DMS114 treated with DMSO at 0.1 percent for 48 hours (cell line): ENCODE measurements at regions not wholly inside any gene's neighbourhood (a gene's known extent, or its start where the extent isn't known, plus 50 kb on each side); places are given as distances from the start of the nearest gene placed in this dataset.

ENCODE experiments used
- DNase-seq: peaks from one replicate; lab custom pipeline; 2025; ENCODE audit not compliant: unreplicated experiment; lab: John Stamatoyannopoulos, UW

DNA sequence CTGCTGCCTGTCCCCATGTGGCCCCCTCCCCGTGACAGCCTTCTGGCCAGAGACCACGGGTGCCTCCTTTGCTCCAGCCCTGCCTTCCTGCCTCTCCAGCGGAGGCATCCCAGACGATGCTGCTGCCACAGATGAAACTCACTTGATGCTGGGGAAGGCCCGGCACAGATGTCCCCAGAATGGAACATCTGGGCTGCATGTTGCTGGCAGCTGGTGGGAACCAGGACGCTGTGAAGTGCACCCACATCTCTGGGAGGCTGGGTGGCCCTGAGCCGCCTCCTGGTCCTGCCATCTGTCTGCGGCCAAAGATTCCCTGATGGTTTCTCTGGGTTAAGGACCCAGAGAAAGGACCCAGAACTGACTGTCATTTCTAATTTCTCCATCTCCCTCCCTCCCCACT lies 51.9 kb upstream of the PTPRS start:
- no peak for DNase-seq

DNA sequence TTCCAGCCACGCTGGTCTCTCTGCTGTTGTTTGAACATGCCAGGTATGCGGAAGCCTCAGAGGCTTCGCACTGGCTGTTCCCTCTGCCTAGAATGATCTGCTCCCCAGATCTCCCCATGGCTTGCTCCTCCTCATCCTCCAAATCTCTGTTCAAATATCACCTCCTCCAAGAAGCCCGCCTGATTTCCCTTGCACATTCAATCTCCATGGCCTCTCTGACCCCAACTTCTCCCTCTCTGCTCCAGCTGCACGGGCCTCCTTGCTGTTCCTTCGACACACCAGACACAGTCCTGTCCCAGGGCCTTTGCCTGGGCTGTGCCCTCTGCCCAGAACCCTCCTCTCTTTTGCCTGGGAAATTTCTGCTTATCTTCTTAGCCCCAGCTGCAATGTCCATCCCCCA lies 52.5 kb upstream of the PTPRS start:
- DNase-seq = no peak

DNA sequence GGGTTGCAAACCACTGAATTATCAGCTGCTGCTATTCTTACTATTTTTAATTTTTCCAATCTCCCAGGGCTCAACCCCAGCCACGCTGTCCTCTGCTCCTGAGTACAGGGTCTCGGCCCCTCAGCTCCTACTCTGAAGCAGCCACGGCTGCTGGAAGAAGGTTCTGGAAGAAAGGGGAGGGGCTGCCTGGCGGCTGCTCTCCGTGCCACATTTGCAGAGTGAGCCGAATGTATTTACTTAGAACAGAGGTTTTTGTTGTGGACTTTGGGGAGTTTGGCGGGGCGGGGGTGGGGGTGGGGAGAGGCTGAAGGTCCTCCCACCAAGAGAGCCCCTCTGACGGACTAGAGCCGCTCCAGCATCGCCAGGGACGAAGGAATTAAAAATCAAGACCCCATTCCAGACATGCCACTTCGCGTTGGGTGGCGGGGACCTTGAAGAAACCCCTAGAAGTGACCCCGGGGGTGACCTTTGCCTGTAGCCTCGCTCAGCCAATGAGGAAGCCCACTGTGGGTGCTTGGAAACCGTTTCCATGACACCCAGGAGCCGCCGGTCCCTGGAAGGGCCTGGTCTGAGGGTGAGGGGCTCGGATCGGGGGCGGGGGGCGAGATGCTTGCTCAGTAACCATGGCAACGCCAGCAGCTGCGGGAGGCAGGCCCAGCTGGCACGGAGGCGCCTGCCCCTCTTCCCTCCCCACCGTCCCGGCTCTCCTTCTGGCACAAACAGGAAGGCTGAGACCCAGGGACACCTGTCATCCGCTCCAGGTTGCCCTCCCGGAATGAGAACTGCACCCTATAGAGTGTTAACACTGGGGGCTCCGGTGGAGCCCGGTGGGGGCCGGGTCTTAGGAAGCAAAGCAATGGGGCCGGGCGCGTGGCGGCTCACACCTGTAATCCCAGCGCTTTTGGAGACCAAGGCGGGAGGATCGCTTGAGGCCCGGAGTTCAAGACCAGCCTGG lies 54.2 kb upstream of the PTPRS start:
- DNase-seq = no peak

DNA sequence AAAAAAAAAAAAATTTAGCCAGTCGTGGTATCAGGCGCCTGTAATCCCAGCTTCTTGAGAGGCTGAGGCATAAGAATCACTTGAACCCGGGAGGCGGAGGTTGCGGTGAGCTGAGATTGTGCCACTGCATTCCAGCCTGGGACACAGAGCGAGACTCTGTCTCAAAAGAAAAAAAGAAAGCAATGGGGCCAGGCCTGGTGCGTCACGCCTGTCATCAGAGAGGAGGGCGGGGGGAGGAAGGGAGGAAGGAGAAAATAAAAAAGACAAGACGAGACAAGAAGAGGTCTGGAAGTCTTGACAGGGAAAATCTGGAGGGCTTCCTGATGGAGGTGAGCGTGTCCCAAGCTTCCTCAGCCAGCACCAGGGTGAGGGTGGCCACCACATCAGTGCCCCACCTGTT lies 54.9 kb upstream of the PTPRS start:
- no peak for DNase-seq

DNA sequence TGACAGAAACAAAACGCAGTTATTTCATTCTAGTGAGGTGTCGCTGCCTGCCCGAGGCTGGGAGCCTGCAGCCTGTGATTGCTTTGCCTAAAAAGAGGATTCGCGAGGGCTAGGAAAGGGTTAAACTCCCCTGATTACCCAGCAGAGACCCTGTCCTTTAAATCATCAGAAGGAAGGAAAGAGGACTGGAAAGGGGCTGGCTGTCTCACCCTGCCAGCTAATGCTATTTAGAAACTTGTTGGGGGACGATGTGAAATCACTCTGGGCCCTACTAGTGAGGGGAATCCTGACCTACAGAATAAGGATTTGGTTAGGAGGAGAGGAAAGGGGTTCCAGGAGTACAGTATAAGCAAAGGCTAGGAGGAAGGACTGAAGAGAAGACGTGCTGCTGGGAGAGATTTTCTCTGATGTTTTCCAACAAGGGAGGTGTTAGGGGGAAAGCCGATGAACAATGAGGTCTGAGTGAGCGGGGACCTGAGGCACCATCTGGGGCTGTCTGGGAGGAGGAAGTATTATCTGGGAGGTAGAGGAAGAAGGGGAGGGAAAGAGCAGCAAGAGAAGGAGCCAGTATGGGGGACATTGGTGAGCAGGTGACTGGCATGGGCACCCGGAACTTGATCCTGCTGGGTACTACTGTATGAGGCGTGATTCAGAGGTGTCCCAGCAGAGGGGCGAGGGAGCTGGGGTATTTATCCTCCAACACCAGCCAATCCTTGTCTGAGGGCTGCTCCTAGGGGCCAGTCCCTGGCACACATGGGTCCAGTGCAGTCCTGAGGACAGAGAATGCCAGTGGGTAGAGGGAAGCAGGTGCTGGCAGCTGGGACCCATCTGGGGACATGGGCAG lies 55.7 kb upstream of the PTPRS start:
- no peak for DNase-seq

DNA sequence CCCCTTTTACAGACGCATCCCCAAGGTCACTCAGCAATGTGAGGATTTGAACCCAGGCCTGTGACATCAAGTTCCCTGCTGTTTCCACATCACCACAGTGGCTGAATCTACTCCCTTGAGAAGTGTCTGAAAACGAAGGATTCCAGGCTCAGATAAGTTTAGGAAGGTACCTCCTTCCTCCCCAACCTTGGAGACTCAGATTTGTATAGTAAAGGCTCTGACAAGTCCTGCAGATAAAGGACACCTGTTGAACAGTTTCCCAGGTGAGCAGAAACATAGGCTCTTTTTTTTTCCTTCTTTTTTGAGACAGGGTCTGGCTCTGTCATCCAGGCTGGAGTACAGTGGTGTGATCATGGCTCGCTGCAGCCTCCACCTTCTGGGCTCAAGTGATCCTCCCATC lies 56.4 kb upstream of the PTPRS start:
- no peak for DNase-seq

DNA sequence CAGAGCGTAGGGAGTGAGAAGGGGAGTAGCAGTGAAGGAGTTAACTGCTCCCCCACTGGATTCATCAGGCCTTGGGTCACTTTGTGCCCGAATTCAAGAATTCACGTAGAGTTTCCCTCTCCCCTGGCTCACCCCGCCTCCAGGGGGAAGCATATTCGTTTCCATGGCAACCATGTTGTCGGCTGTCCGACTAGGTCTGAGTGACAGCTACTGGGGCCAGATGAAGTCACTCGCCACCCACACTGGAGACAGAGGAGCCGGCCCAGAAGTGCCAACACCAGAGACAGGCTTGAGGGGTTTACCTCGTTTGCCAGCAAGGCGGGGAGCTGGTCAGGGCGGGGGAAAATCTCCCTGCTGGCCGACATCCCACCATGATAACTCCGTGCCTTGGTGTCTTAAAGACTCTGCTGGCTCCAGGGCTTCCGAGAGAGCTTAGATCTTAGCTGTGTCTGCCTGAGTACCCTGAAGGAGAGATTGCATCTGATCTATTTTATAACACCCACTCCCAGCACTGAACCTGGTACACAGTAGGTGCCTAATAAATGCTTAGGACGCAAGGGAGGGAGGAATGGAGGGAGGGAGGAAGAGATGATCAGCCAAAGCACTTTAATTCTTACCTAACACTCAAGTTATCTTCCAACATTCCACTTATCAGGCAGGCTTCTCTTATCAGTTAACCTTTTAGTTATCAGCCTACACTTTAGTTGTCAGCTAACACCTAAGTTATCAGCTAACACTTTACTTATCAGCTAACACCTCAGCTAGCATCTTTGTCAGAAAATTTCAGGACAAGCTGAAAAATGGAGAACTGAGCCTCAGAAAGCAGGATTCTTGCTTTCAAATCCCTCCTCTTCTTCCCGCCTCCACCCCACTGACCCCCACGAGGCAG lies 57.2 kb upstream of the ZNRF4 start:
- DNase-seq = no peak

DNA sequence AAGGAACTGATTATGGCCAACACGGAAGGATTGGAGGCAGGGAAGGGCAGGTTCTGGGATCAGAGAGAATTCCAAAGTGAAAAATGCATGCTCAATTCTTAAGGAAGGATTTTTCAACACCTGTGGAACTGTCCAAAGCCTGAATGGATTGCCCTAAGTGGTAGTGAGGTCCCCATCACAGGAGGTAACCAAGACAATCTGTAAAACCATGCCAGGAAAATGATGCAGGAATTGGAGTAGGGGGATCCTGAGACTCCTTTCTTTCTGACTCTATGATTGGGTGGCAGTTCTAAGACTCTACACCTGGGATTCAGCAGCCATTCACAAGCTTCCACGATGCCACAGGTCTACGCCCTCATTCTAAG lies 56.5 kb upstream of the ZNRF4 start:
- DNase-seq = no peak

DNA sequence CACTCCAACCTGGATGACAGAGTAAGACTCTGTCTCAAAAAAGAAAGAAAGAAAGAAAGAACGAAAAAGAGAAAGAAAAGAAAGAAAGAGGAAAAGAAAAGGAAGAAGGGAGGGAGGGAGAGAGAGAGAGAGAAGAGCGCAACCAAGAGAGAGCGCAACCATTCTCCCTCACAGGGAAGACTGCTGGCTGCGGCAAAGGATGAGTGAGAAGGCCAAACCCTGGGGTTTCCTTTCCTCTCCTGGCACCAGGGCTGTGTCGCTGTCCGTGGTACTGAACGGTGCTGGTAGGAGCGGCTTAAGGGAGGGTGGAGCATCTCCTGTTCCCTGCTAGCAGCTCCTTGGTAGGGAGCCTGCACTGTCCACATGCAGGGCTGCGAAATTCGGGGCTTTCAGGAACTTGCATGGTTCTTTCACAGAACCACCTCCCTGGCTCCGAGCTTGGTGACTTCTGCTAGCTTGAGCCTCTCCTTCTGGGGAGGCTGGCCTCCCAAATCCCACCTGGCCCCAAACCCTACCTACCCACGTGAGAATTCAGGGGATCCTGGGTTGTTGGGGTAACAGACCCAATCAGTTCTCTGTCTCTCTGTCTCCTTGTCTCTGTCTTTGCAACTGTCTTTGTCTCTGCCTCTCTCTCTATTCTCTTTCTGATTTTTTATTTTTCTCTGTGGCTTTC lies 51.1 kb upstream of the ZNRF4 start:
- DNase-seq = peak; percentile 12
